ENCODE measurements at regions not wholly inside any gene's neighbourhood (a gene's known extent, or its start where the extent isn't known, plus 50 kb on each side); places are given as distances from the start of the nearest gene placed in this dataset. TPM values are rescaled to one million over a fixed set of nuclear protein-coding genes. Genes with fewer than 3 reads are reported as not detected.
"Not testable (repeated sequence)": the region's sequence is repeated elsewhere in the genome, so short reads cannot be mapped to it uniquely, and the experiment has no call there.

DNA sequence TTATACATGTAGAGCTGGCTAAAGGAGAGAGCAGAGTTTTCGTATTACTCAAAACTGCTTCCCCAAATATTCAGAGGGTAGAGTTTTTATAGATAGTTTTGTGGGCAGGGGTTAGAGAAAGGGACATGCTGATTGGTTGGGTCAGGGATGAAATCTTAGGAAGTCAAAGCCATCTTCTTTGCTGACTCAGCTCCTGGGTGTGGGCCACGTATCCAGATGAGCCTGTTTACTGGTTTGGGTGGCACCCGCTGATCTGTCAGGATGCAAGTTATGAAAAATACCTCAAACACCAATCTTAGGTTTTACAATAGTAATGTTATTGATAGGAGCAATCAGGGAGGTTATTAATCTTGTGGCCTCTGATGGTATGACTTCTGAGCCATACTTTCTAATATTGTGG is 164.0 kb upstream of the NPAP1 start:
- 78% methylated on average over 3 of the region's 3 CpGs for WGBS
- H3K36me3 ChIP-seq (ENCODE audit: insufficient read depth); DNase-seq (ENCODE audit: extremely low spot score); H3K27ac ChIP-seq (ENCODE audit: low read depth); H3K4me3 ChIP-seq (ENCODE audit: low read depth, low read length); H3K4me1 ChIP-seq (ENCODE audit: insufficient read depth): not testable (repeated sequence)

GRCh38 chr15:24518772-24519171 is 156.8 kb upstream of the NPAP1 start:
- H3K4me3 ChIP-seq (ENCODE audit: low read depth, low read length); H3K36me3 ChIP-seq (ENCODE audit: insufficient read depth); H3K27ac ChIP-seq (ENCODE audit: low read depth); DNase-seq (ENCODE audit: extremely low spot score); H3K4me1 ChIP-seq (ENCODE audit: insufficient read depth): not testable (repeated sequence)
- WGBS: 86% methylated on average over 3 of the region's 4 CpGs

GRCh38 chr15:24531235-24531634 is 144.3 kb upstream of the NPAP1 start:
- H3K36me3 ChIP-seq (ENCODE audit: insufficient read depth); DNase-seq (ENCODE audit: extremely low spot score); H3K27ac ChIP-seq (ENCODE audit: low read depth); H3K4me1 ChIP-seq (ENCODE audit: insufficient read depth); H3K4me3 ChIP-seq (ENCODE audit: low read depth, low read length): not testable (repeated sequence)
- 49% methylated on average over 3 of the region's 3 CpGs for WGBS

DNA sequence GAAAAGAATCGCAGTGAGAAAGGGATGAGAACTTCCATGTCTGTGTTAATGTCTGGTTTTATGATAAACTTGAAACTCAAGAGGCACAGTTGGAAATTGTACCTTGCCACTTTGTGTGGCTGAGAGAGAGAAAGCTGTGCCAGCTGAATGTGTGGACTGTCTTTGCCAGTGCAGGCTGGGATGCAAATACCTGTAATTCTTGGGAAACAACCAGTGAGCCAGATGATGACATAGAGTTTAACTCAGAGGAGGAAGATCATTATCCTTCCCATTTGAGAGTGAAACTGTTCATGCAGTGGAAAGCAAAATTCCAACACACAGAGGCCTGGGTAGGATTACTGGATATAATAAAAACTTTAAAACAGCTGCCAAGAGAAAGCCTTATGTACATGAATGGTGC is 141.5 kb upstream of the NPAP1 start:
- H3K27ac ChIP-seq (ENCODE audit: low read depth); H3K4me3 ChIP-seq (ENCODE audit: low read depth, low read length); H3K36me3 ChIP-seq (ENCODE audit: insufficient read depth); DNase-seq (ENCODE audit: extremely low spot score); H3K4me1 ChIP-seq (ENCODE audit: insufficient read depth): not testable (repeated sequence)
- 68% methylated on average over 1 of the region's 1 CpG for WGBS

GRCh38 chr15:24557281-24557680 is 118.3 kb upstream of the NPAP1 start:
- not testable (repeated sequence) for H3K4me1 ChIP-seq (ENCODE audit: insufficient read depth); H3K4me3 ChIP-seq (ENCODE audit: low read depth, low read length); H3K36me3 ChIP-seq (ENCODE audit: insufficient read depth); DNase-seq (ENCODE audit: extremely low spot score); H3K27ac ChIP-seq (ENCODE audit: low read depth)
- 78% methylated on average over 5 of the region's 5 CpGs for WGBS

DNA sequence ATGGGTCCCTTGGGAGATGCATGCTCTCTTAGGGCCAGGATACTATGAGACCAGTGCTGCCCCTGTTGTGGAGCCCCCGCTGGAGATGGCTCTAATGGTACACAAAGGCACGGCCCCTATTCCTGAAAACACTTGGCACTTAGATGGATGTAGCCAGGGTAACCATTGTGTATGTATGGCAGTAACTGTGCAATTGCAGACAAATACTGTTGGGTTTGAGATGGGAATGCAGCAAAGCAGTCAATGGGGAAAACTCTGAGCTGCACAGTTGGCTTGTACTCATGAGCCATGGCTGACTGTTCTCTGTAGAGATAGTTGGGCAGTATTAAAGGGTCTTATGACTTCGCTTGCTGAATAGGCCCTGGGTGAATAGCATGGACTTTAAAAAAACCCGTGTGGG is 67.9 kb upstream of the NPAP1 start:
- DNase-seq (ENCODE audit: extremely low spot score): no peak
- WGBS: 70% methylated on average over 4 of the region's 4 CpGs

GRCh38 chr15:24617646-24618045 is 57.9 kb upstream of the NPAP1 start:
- no peaks in the 10 kb centered on the region for H3K36me3 ChIP-seq (ENCODE audit: insufficient read depth)
- DNase-seq (ENCODE audit: extremely low spot score): no peak
- 41% methylated on average over 1 of the region's 1 CpG for WGBS

More for the DNA sequence above, 67.9 kb upstream of the NPAP1 start:
- H3K4me3 ChIP-seq (ENCODE audit: low read depth, low read length): no peak overlapping the region
- no peaks in the 10 kb centered on the region for H3K4me1 ChIP-seq (ENCODE audit: insufficient read depth)
- no peaks in the 10 kb centered on the region for H3K36me3 ChIP-seq (ENCODE audit: insufficient read depth)
- no peak overlapping the region for H3K27ac ChIP-seq (ENCODE audit: low read depth)

GRCh38 chr15:24621630-24622215 is 53.9 kb upstream of the NPAP1 start:
- Histone ChIP-seq H3K4me3 (ENCODE audit: low read depth, low read length) (no peak overlapping the region), H3K36me3 (ENCODE audit: insufficient read depth) (no peaks in the 10 kb centered on the region), H3K27ac (ENCODE audit: low read depth) (no peak overlapping the region), H3K4me1 (ENCODE audit: insufficient read depth) (no peaks in the 10 kb centered on the region)
- no peak for DNase-seq (ENCODE audit: extremely low spot score)
- 74% methylated on average over 3 of the region's 3 CpGs for WGBS

More at GRCh38 chr15:24617646-24618045, 57.9 kb upstream of the NPAP1 start:
- Histone ChIP-seq H3K4me3 (ENCODE audit: low read depth, low read length) (no peak overlapping the region), H3K27ac (ENCODE audit: low read depth) (no peak overlapping the region), H3K4me1 (ENCODE audit: insufficient read depth) (no peaks in the 10 kb centered on the region)

Small RNAs in the stretch of these regions (small RNA-seq; reads per million reads assigned to genes)
- gene RNU6-741P: not detected
